IPS-NIHi7 (cell line): ENCODE measurements at regions not wholly inside any gene's neighbourhood (a gene's known extent, or its start where the extent isn't known, plus 50 kb on each side); places are given as distances from the start of the nearest gene placed in this dataset.
"Not testable (repeated sequence)": the region's sequence is repeated elsewhere in the genome, so short reads cannot be mapped to it uniquely, and the experiment has no call there.

Experiments
- DNase-seq: peaks from one replicate; pipeline ENCODE4 v3.0.0; 2012; ENCODE audit warnings: mixed read lengths; ENCODE audit errors: extremely low spot score

GRCh38 chr1:244297087-244297486 is 154.6 kb downstream of the ADSS2 start:
- DNase-seq: no peak

GRCh38 chr1:244297616-244298015 is 154.1 kb downstream of the ADSS2 start:
- DNase-seq: no peak

DNA sequence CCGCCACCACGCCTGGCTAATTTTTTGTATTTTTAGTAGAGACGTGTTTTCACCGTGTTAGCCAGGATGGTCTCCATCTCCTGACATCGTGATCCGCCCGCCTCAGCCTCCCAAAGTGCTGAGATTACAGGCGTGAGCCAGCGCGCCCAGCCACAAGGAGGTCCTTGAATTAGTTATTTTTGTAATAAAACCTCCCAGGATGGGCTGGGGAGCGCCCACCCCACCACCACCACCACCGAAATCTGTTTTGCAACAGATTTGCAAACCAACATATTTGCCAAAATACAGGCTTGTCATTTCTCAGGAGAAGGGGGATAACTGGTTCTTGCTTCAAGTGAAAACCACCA is 151.7 kb downstream of the ADSS2 start:
- not testable (repeated sequence) for DNase-seq

- no peak for DNase-seq
These were observed 150.0 kb downstream of the ADSS2 start for GRCh38 chr1:244301595-244302130.

GRCh38 chr1:244302876-244303609 is 148.7 kb downstream of the ADSS2 start:
- peak; percentile 35 for DNase-seq

- no peak for DNase-seq
These were observed 148.1 kb downstream of the ADSS2 start for GRCh38 chr1:244303610-244303969.

GRCh38 chr1:244304156-244304555 is 147.6 kb downstream of the ADSS2 start:
- no peak for DNase-seq

- DNase-seq: no peak
These were observed 147.1 kb downstream of the ADSS2 start for GRCh38 chr1:244304656-244305055.

DNA sequence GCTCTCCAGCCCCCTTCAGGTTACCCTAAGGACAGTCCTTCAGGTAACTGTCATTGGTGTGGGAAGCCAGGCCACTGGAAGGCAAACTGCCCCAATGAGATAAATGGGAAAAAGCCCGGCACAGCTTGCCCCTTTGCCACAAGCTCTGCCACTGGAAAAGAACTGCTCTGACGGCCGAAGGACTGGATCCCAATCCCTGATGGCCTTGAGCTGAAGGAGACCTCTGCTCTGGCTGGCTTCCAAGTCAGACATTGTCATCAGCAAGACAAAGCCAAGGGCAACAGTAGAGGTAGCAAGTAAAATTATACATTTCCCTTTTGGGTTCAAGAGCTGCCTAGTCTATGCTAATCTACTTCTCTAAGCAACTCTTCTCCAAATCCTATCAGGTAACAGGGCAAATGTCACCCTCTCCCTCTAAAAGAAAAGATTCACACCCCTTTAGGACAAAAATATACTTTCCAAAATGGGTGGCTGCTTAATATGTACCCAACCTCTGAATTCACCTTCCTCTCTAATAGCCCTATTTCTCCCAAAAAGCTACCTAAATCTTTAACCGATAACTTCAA is 145.8 kb downstream of the ADSS2 start:
- no peak for DNase-seq

GRCh38 chr1:244306544-244306943 is 145.2 kb downstream of the ADSS2 start:
- no peak for DNase-seq

DNA sequence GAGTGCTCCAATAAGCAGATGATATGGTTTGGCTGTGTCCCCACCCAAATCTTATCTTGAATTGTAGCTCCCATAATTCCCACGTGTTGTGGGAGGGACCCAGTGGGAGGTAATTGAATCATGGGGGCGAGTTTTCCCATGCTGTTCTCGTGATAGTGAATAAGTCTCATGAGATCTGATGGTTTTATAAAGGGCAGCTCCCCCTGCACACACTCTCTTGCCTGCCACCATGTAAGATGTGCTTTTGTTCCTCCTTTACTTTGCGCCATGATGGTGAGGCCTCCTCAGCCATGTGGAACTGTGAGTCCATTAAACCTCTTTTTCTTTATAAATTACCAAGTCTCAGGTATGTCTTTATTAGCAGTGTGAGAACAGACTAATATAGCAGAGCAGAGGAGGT is 142.5 kb downstream of the ADSS2 start:
- DNase-seq: not testable (repeated sequence)

DNA sequence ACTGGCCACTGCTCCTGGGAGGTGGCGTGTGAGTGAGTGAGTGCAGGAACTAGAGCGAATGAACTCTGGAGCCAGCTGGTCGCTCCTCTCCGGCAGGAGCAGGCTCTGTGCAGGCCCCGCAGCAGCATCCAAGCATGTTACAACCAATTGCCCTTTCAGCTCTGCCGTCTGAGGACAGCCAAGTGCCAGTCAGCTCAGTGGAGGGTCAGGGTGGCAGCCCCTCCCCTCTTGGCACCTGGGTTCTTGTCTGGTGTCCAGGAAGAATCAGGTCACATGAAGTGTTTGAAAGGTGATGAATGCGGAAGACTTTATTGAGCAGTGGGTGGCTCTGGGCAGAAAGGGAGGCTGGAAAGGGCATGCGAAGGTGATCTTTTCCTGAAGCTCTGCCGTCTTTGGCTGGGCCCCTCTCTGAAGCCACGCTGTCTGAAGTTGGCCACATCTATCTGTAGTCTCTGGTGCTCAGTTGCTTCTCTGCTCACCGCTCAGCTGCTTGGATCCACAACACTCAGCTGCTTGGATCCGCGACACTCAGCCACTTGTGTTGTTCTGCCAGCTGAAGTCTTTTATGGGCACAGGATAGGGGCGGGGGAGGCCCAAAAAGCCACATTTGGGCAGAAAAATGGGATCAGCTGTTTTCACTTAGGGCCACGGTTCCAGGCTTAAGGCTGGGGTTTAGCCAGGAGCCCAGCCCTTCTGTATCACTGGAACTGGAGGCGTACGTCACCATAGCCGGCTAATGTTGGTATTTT is 139.8 kb downstream of the ADSS2 start:
- DNase-seq: no peak

GRCh38 chr1:244313346-244313745 is 138.4 kb downstream of the ADSS2 start:
- DNase-seq: no peak

- no peak for DNase-seq
These were observed 136.7 kb downstream of the ADSS2 start for GRCh38 chr1:244314921-244315559.

DNA sequence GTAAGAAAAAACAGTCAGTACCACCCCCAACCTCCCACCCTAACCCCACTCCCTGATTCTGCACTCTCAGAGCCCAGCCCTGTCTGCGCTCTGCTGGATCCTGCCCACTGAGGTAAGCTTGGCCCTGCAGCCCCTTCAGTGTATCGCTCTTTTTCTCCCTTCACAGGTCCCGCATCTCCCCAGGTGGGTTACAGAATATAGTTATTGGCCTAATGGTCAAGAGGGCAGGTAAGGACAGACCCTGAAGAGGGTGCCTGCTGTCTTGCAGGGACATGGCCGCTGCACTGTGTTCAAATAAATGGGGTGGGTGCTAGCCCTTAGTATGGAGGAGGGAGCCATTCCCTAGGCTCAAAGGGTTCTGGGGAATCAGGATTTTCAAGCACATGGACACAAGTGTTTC is 135.7 kb downstream of the ADSS2 start:
- no peak for DNase-seq

DNA sequence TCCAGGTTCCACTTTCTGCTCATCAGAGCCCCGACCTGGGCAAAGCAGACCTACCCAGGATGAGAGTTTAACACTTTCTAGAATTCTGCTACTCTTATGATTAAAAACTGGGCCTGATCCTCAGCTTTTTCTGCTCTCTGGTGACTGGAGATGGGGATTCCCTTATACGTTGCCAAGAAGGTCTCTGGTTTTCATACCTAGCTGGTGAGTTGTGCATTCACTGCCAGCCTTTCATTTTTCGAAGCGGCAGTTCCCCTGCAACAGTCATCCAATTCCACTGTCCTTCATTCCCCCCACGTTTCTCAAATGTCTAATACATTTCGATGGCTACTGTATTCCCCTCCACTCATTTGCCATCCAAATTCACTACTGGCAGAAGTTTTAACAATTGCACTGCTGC is 135.3 kb downstream of the ADSS2 start:
- no peak for DNase-seq

DNA sequence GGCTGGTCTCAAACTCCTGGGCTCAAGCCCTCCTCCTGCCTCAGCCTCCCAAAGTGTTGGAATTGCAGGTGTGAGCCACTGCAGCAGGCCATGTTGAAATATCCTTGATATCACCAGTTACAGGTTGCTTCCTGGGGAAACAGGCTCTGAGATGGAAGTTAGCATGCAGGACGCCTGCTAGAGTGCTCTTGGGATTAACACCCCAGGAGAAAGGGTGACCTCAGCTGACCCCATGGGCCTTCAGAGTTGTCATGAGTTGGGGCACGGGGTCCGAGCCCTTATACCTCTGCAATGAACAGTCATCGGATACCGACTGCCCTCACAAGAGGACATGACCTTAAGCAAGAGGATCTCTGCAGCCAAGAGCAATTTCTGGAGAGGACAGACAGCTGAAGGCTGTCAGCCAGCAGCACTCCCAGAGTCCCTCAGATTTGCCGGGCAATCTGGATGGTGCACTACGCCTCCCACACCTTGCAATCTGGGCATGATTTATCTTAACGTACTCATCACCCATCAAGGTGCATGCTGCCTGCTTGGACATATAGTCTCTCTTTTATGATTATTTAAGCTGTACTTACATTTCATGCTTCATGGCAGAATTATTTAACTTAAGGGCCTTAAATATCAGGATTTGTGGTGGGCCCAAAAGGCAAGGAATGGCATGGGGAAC is 134.6 kb downstream of the ADSS2 start:
- no peak for DNase-seq

DNA sequence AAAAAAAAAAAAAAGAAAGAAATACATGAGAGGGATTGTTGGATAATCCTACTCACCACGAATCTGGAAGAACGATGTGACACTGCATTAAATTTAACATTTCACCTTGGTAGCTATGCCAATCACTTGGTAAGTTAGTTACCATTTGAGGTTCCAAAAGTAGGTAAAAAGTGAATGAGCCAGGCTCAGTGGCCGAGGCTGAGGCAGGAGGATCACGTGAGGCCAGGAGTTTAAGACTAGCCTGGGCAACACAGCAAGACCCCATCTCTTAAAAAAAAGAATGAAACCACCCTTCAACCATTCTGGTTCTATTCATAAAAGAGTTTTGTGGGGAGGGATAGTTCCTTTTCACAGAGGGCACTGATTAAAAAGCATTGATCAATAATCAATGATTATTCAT is 133.6 kb downstream of the ADSS2 start:
- DNase-seq: no peak

DNA sequence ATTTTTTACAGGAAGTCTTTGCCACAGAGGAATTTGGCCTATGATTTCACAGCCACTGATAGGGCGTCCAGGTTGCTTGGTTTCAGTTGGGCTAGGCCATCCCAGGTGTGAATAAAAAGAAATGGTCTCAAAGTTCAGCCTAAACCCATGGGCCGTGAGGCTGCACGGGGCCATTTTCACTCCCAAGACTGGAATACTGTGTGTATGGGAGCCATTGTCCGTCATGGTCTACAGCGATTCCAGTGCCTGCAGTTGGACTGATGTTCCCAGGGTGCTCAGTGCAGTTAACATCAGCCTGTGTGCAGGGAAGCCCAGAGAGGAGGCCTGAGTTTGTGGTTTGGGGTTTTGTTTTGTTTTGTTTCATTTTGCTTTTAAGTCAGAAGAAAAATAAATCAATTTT is 133.2 kb downstream of the ADSS2 start:
- DNase-seq: no peak

DNA sequence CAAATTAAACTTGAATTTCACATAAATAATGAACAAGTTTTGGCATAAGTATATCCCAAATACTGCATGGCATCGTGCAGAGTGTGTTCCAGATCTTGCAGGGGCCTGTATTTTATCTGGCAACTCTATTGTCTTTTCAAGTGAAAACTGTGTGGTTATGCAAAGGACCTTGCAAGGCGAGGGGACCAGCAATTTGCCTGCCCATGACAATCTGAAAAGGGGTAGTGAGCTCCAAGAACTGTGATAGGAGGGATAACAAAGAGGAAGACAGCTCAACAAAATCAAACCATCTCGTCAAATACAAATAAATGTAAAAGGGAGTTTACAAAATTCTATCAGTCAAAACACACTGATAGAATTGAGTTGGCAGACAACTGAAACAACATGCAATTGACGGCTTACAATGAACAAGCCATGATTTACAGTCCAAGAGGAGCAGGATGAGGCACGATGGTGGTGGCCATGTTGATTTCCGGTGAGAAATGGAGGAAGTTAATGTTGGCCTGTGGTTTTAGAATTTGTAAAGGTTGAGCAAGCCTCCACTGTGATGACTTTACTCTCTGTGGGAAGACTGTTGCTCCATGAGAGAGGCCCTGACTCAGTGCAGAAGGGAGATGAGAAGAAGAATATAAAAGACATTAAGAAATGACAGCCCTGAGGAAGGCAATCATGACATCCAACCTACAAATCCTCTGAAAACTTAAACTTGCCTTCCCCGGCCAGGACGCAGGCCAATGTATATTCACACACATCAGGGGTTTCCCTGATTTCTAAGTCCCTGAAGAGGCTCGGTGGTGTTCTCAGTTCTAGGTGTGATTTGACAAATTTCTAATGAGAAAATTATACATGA is 132.2 kb downstream of the ADSS2 start:
- no peak for DNase-seq

- no peak for DNase-seq
These were observed 129.5 kb downstream of the ADSS2 start for GRCh38 chr1:244322181-244322580.
